ENCODE measurements at regions not wholly inside any gene's neighbourhood (a gene's known extent, or its start where the extent isn't known, plus 50 kb on each side); places are given as distances from the start of the nearest gene placed in this dataset.

DNA sequence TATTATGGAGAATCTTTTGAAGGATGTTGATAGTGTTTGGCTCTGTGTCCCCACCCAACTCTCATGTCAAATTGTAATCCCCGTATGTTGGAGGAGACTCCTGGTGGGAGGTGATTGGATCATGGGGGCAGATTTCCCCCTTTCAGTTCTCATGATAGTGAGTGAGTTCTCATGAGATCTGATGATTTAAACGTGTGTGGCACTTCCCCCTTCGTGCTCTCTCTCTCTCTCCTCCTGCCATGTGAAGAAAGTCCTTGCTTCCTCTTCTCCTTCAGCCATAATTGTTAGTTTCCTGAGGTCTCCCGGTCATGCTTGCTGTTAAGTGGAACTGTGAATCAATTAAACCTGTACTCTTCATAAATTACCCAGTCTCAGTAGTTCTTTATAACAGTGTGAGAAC lies 166.1 kb upstream of the NUDT6 start:
- TF ChIP-seq, protein P1, sequence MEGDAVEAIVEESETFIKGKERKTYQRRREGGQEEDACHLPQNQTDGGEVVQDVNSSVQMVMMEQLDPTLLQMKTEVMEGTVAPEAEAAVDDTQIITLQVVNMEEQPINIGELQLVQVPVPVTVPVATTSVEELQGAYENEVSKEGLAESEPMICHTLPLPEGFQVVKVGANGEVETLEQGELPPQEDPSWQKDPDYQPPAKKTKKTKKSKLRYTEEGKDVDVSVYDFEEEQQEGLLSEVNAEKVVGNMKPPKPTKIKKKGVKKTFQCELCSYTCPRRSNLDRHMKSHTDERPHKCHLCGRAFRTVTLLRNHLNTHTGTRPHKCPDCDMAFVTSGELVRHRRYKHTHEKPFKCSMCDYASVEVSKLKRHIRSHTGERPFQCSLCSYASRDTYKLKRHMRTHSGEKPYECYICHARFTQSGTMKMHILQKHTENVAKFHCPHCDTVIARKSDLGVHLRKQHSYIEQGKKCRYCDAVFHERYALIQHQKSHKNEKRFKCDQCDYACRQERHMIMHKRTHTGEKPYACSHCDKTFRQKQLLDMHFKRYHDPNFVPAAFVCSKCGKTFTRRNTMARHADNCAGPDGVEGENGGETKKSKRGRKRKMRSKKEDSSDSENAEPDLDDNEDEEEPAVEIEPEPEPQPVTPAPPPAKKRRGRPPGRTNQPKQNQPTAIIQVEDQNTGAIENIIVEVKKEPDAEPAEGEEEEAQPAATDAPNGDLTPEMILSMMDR (IDR thresholded peaks at IDR 0.05; ENCODE audit: poor library complexity, severe bottlenecking), result no peak
- TF ChIP-seq EZH2 (IDR thresholded peaks at IDR 0.05; ENCODE audit: borderline replicate concordance, insufficient read depth, low read length, poor library complexity, severe bottlenecking) (no peak), MXI1 (conservative IDR thresholded peaks at IDR 0.05; ENCODE audit: poor library complexity, severe bottlenecking) (no peak), POLR2AphosphoS5 (IDR thresholded peaks at IDR 0.05) (no peak), EP300 (conservative IDR thresholded peaks at IDR 0.05; ENCODE audit: poor library complexity, severe bottlenecking) (no peak), TAF1 (IDR thresholded peaks at IDR 0.05; ENCODE audit: low read depth) (no peak)
